ENCODE measurements at regions not wholly inside any gene's neighbourhood (a gene's known extent, or its start where the extent isn't known, plus 50 kb on each side); places are given as distances from the start of the nearest gene placed in this dataset.
"Not testable (repeated sequence)": the region's sequence is repeated elsewhere in the genome, so short reads cannot be mapped to it uniquely, and the experiment has no call there.

DNA sequence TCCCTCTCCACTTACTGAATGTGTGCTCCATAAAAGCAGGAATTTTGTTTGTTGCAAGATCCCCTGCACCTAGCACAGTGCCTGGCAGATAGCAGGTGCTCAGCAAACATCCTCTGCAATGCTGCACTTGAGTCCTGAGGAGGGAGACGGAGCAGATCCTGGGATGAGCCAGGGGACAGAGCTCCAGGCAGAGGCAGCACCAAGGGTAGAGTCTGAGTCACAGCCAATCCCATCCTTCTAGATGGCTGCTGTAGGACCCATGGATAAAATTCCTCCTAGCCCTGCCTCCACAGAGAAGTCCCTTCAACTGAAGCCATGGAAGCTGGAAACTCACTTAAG lies 59.3 kb upstream of the SULF2 start:
- not testable (repeated sequence) for H3K27me3 ChIP-seq (ENCODE audit: insufficient read depth, low read length, poor library complexity, severe bottlenecking); H2AFZ ChIP-seq (ENCODE audit: low read length); H3K79me2 ChIP-seq (ENCODE audit: insufficient read depth, low read length); H3K4me1 ChIP-seq (ENCODE audit: insufficient read depth, low read length, poor library complexity, severe bottlenecking); H3K36me3 ChIP-seq (ENCODE audit: insufficient read depth, low read length); H3K4me2 ChIP-seq (ENCODE audit: low read depth, low read length, poor library complexity, severe bottlenecking); H3K9me3 ChIP-seq (ENCODE audit: insufficient read depth, low read depth, low read length); H3K9ac ChIP-seq (ENCODE audit: low read depth, low read length, poor library complexity, severe bottlenecking); H3K4me3 ChIP-seq (ENCODE audit: low read length, poor library complexity, severe bottlenecking); H3F3A ChIP-seq (ENCODE audit: low read depth); H3K9me2 ChIP-seq (replicated peaks; ENCODE audit: low read depth, low read length); H4K20me1 ChIP-seq (ENCODE audit: insufficient read depth, low read length, poor library complexity, severe bottlenecking)

DNA sequence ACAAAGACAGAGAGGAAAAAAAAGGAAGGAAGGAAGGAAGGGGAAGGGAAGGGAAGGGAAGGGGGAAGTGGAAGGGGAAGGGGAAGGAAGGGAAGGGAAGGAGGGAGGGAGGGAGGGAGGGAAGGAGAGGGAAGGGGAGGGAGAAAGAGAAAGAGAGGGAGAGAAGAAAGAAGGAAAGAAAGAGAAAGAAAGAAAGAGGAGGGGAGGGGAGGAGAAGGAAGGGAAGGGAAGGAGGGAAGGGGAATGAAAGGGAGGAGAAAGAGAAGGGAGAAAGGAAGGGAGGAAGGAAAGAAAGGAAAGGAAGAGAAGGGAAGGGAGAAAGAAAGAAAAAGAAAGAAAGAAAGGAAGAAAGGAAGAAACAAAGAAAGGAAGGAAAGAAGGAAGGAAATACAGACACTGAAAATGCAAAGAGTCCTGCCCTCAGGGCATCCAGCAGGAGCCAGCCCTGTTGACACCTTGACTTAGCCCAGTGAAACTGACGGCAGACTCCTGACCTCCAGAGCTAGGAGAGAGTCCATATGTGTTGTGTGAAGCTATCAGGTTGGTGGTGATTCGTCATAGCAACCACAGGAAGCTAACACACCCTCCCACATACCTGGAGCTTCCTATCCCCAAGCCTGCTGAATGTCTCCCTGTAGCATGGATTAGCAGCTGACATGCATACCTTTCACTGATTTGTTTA lies 58.7 kb upstream of the SULF2 start:
- Histone ChIP-seq H2AFZ (ENCODE audit: low read length) (no peak overlapping the region), H3K4me3 (ENCODE audit: low read length, poor library complexity, severe bottlenecking) (no peak overlapping the region), H3K9ac (ENCODE audit: low read depth, low read length, poor library complexity, severe bottlenecking) (no peak overlapping the region), H3K9me3 (ENCODE audit: insufficient read depth, low read depth, low read length) (no peaks in the 10 kb centered on the region), H3K36me3 (ENCODE audit: insufficient read depth, low read length) (no peaks in the 10 kb centered on the region), H3K4me2 (ENCODE audit: low read depth, low read length, poor library complexity, severe bottlenecking) (no peak overlapping the region), H3F3A (ENCODE audit: low read depth) (no peaks in the 10 kb centered on the region), H3K9me2 (replicated peaks; ENCODE audit: low read depth, low read length) (no peaks in the 10 kb centered on the region), H3K4me1 (ENCODE audit: insufficient read depth, low read length, poor library complexity, severe bottlenecking) (no peaks in the 10 kb centered on the region), H4K20me1 (ENCODE audit: insufficient read depth, low read length, poor library complexity, severe bottlenecking) (no peaks in the 10 kb centered on the region), H3K79me2 (ENCODE audit: insufficient read depth, low read length) (no peaks in the 10 kb centered on the region), H3K27me3 (ENCODE audit: insufficient read depth, low read length, poor library complexity, severe bottlenecking) (no peaks in the 10 kb centered on the region)
- TF ChIP-seq, protein P1, sequence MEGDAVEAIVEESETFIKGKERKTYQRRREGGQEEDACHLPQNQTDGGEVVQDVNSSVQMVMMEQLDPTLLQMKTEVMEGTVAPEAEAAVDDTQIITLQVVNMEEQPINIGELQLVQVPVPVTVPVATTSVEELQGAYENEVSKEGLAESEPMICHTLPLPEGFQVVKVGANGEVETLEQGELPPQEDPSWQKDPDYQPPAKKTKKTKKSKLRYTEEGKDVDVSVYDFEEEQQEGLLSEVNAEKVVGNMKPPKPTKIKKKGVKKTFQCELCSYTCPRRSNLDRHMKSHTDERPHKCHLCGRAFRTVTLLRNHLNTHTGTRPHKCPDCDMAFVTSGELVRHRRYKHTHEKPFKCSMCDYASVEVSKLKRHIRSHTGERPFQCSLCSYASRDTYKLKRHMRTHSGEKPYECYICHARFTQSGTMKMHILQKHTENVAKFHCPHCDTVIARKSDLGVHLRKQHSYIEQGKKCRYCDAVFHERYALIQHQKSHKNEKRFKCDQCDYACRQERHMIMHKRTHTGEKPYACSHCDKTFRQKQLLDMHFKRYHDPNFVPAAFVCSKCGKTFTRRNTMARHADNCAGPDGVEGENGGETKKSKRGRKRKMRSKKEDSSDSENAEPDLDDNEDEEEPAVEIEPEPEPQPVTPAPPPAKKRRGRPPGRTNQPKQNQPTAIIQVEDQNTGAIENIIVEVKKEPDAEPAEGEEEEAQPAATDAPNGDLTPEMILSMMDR (conservative IDR thresholded peaks at IDR 0.05; ENCODE audit: low read length) = no peak
- TF ChIP-seq EZH2phosphoT487 (IDR thresholded peaks at IDR 0.05; ENCODE audit: borderline replicate concordance) = no peak

GRCh38 chr20:47842950-47843349 lies 57.7 kb upstream of the SULF2 start:
- not testable (repeated sequence) for H3K36me3 ChIP-seq (ENCODE audit: insufficient read depth, low read length); H3K4me2 ChIP-seq (ENCODE audit: low read depth, low read length, poor library complexity, severe bottlenecking); H3K9me3 ChIP-seq (ENCODE audit: insufficient read depth, low read depth, low read length); H4K20me1 ChIP-seq (ENCODE audit: insufficient read depth, low read length, poor library complexity, severe bottlenecking); H2AFZ ChIP-seq (ENCODE audit: low read length); H3K79me2 ChIP-seq (ENCODE audit: insufficient read depth, low read length); H3K27me3 ChIP-seq (ENCODE audit: insufficient read depth, low read length, poor library complexity, severe bottlenecking); H3K4me1 ChIP-seq (ENCODE audit: insufficient read depth, low read length, poor library complexity, severe bottlenecking); H3F3A ChIP-seq (ENCODE audit: low read depth); H3K4me3 ChIP-seq (ENCODE audit: low read length, poor library complexity, severe bottlenecking); H3K9ac ChIP-seq (ENCODE audit: low read depth, low read length, poor library complexity, severe bottlenecking); H3K9me2 ChIP-seq (replicated peaks; ENCODE audit: low read depth, low read length)

GRCh38 chr20:47842004-47842403 lies 56.7 kb upstream of the SULF2 start:
- not testable (repeated sequence) for H3K9me2 ChIP-seq (replicated peaks; ENCODE audit: low read depth, low read length); H4K20me1 ChIP-seq (ENCODE audit: insufficient read depth, low read length, poor library complexity, severe bottlenecking); H3K9me3 ChIP-seq (ENCODE audit: insufficient read depth, low read depth, low read length); H3K27me3 ChIP-seq (ENCODE audit: insufficient read depth, low read length, poor library complexity, severe bottlenecking); H3K36me3 ChIP-seq (ENCODE audit: insufficient read depth, low read length); H3K79me2 ChIP-seq (ENCODE audit: insufficient read depth, low read length); H3F3A ChIP-seq (ENCODE audit: low read depth); H3K4me2 ChIP-seq (ENCODE audit: low read depth, low read length, poor library complexity, severe bottlenecking); H3K4me3 ChIP-seq (ENCODE audit: low read length, poor library complexity, severe bottlenecking); H3K9ac ChIP-seq (ENCODE audit: low read depth, low read length, poor library complexity, severe bottlenecking); H3K4me1 ChIP-seq (ENCODE audit: insufficient read depth, low read length, poor library complexity, severe bottlenecking); H2AFZ ChIP-seq (ENCODE audit: low read length)

DNA sequence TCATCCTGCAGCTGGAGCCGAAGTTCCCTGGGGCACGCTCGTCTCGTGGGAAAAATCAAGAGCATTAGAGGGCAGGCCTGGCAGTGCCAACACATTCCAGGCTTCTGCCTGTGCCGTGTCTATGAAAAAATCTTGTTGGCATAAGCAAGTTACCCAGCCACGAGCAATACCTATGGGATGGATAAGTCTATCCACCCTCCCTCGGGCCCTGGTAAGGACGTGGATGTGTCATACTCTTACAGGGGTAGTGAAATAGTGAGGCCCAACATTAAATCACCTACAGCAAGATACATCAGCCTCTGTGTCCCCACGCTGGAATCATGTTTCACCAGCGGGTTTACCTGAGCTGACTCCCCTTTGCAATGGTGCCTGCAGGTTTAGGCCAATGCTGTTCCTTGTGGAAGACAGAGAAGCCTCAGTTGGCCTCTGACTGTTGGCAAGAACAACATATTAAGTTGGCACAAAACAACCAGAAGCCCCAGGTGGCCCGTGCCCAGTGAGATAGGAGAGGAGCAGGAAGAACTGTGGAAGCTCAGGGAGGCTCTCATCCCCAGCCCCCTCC lies 51.1 kb upstream of the SULF2 start:
- not testable (repeated sequence) for H3K27me3 ChIP-seq (ENCODE audit: insufficient read depth, low read length, poor library complexity, severe bottlenecking); H3K79me2 ChIP-seq (ENCODE audit: insufficient read depth, low read length); H3K9me2 ChIP-seq (replicated peaks; ENCODE audit: low read depth, low read length); H3F3A ChIP-seq (ENCODE audit: low read depth); H3K4me2 ChIP-seq (ENCODE audit: low read depth, low read length, poor library complexity, severe bottlenecking); H2AFZ ChIP-seq (ENCODE audit: low read length); H3K9me3 ChIP-seq (ENCODE audit: insufficient read depth, low read depth, low read length); H4K20me1 ChIP-seq (ENCODE audit: insufficient read depth, low read length, poor library complexity, severe bottlenecking); H3K36me3 ChIP-seq (ENCODE audit: insufficient read depth, low read length); H3K4me3 ChIP-seq (ENCODE audit: low read length, poor library complexity, severe bottlenecking); H3K4me1 ChIP-seq (ENCODE audit: insufficient read depth, low read length, poor library complexity, severe bottlenecking); H3K9ac ChIP-seq (ENCODE audit: low read depth, low read length, poor library complexity, severe bottlenecking)
